Natural killer cell (primary cell): ENCODE measurements at regions not wholly inside any gene's neighbourhood (a gene's known extent, or its start where the extent isn't known, plus 50 kb on each side); places are given as distances from the start of the nearest gene placed in this dataset.

Experiments used
- ATAC-seq, 3 donors: fragments of 150-1000 bp in 2 of 3; fragments of 200-7000 bp in 1 of 3; cut with Tn5 transposase; 1 replicate in 1 of 3; 2 replicates in 2 of 3; pipeline ENCODE4 v1.10.0; 2021; ENCODE audit warnings: mild to moderate bottlenecking in 2 of 3, moderate library complexity in 2 of 3
- DNase-seq, 2 donors: peaks; one replicate each; pipeline versions ENCODE4 v3.0.0 to v3.0.0-alpha.2; 2013 to 2021; ENCODE audit warnings: mixed read lengths in 1 of 2
- H3K27ac ChIP-seq: one replicate; pipeline ENCODE4 v1.5.1; 2013; ENCODE audit warnings: mild to moderate bottlenecking, low read length
- H3K27me3 ChIP-seq: one replicate; pipeline ENCODE4 v1.6.1; 2013; ENCODE audit warnings: low read length; ENCODE audit not compliant: control insufficient read depth, insufficient read depth
- H3K36me3 ChIP-seq: one replicate; pipeline ENCODE4 v1.6.1; 2013; ENCODE audit warnings: low read length; ENCODE audit not compliant: control insufficient read depth, insufficient read depth
- H3K4me1 ChIP-seq: one replicate; pipeline ENCODE4 v1.6.1; 2013; ENCODE audit warnings: low read length; ENCODE audit not compliant: control insufficient read depth, insufficient read depth
- H3K4me3 ChIP-seq: one replicate; pipeline ENCODE4 v1.5.1; 2013; ENCODE audit warnings: low read length
- H3K9me3 ChIP-seq: one replicate; pipeline ENCODE4 v1.6.1; 2013; ENCODE audit warnings: low read length; ENCODE audit not compliant: control insufficient read depth, insufficient read depth
- H3K27ac Mint-ChIP-seq, 2 donors: one replicate each; pipeline ENCODE4 v1.8.0; 2022; ENCODE audit warnings: mild to moderate bottlenecking in 2 of 2, mixed read lengths in 2 of 2, moderate library complexity in 1 of 2
- H3K27me3 Mint-ChIP-seq, 2 donors: one replicate each; pipeline ENCODE4 v1.8.0; 2022; ENCODE audit warnings: low read depth in 2 of 2, mixed read lengths in 2 of 2
- H3K36me3 Mint-ChIP-seq: one replicate; pipeline ENCODE4 v1.8.0; 2022; ENCODE audit warnings: mixed read lengths
- H3K4me1 Mint-ChIP-seq, 2 donors: one replicate each; pipeline ENCODE4 v1.8.0; 2022; ENCODE audit warnings: mixed read lengths in 2 of 2
- H3K4me3 Mint-ChIP-seq: one replicate; pipeline ENCODE4 v1.8.0; 2022; ENCODE audit warnings: mild to moderate bottlenecking, moderate library complexity, mixed read lengths
- H3K9me3 Mint-ChIP-seq, 2 donors: one replicate each; pipeline ENCODE4 v1.8.0; 2022; ENCODE audit warnings: mixed read lengths in 2 of 2
- WGBS: methylation state at CpG from one replicate; pipeline ENCODE4 v1.1.7; 2013; ENCODE audit warnings: missing lambda C conversion rate; ENCODE audit not compliant: insufficient coverage; 5-methylcytosine and 5-hydroxymethylcytosine counted together
- intact Hi-C: fragments of 100-400 bp; cut with micrococcal nuclease; formaldehyde crosslinking; loops from one replicate; pipeline ENCODE4 v1.14.2; 2022
- TF ChIP-seq, protein P1 (sequence below): fragments of 200-600 bp; IDR thresholded peaks from one replicate; pipeline ENCODE4 v1.8.0; 2022; ENCODE audit warnings: antibody characterized with exemption

DNA sequence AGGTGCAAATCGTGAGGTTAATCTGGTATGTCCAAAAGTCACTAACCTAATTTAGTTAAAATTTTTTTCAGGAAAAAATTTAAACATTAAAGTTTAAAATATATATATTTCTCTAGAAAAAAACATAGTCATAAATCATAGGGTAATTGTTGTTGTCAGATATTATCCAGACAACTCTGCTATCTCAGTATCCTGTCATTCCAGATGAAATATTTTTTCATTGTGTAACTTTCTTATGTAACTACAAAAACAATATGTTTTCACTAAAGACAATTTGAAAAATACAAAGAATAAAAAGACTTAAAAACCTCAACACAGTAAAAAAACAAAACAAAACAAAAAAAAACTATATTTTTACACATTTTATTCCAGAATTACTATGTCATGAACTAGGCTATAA, 57.6 kb downstream of the TENT5A start:
- intact Hi-C loops: no loop called here
- H3K36me3 Mint-ChIP-seq: no peaks in the 10 kb centered on the region
- ATAC-seq (no peak), DNase-seq (no peak)
- H3K9me3 Mint-ChIP-seq: no peaks in the 10 kb centered on the region
- H3K4me3 ChIP-seq: no peak overlapping the region
- H3K9me3 ChIP-seq: no peaks in the 10 kb centered on the region
- WGBS: no CpG with 5 or more reads among the region's 1 CpG
- H3K27me3 ChIP-seq: no peaks in the 10 kb centered on the region
- H3K4me1 Mint-ChIP-seq: peaks cover 0 to 6% of the 10 kb centered on the region in 2 donors
- no peaks in the 10 kb centered on the region for H3K4me1 ChIP-seq
- no peaks in the 10 kb centered on the region for H3K36me3 ChIP-seq
- no peaks in the 10 kb centered on the region for H3K27me3 Mint-ChIP-seq
- no peak overlapping the region for H3K4me3 Mint-ChIP-seq
- H3K27ac ChIP-seq: no peak overlapping the region
- no peak overlapping the region for H3K27ac Mint-ChIP-seq
- TF ChIP-seq, protein P1, sequence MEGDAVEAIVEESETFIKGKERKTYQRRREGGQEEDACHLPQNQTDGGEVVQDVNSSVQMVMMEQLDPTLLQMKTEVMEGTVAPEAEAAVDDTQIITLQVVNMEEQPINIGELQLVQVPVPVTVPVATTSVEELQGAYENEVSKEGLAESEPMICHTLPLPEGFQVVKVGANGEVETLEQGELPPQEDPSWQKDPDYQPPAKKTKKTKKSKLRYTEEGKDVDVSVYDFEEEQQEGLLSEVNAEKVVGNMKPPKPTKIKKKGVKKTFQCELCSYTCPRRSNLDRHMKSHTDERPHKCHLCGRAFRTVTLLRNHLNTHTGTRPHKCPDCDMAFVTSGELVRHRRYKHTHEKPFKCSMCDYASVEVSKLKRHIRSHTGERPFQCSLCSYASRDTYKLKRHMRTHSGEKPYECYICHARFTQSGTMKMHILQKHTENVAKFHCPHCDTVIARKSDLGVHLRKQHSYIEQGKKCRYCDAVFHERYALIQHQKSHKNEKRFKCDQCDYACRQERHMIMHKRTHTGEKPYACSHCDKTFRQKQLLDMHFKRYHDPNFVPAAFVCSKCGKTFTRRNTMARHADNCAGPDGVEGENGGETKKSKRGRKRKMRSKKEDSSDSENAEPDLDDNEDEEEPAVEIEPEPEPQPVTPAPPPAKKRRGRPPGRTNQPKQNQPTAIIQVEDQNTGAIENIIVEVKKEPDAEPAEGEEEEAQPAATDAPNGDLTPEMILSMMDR: no peak

DNA sequence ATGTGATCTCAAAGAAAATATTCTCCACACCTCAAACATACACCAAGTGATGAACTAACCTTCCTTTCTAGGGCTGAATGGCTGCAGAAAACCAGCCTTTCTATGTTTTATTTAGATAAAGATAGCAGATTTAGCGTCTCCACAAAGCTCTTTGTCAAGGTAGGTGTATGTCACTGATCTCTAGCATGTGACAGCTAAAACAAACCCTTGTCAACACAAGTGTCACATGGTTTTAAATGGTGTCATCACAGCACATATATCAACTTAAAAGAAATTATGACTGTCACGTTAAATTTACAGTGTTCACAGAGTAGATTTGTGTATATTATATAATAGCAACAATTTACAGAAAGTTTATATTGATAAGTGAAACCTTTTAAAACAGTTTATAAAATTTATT, 58.3 kb downstream of the TENT5A start:
- Histone ChIP-seq H3K36me3 (no peaks in the 10 kb centered on the region), H3K4me1 (no peaks in the 10 kb centered on the region), H3K27ac (no peak overlapping the region), H3K27me3 (no peaks in the 10 kb centered on the region), H3K4me3 (no peak overlapping the region), H3K9me3 (no peaks in the 10 kb centered on the region)
- Mint-ChIP-seq H3K9me3 (no peaks in the 10 kb centered on the region), H3K27me3 (no peaks in the 10 kb centered on the region), H3K27ac (no peak overlapping the region), H3K4me3 (no peak overlapping the region), H3K4me1 (peaks cover 0 to 6% of the 10 kb centered on the region in 2 donors), H3K36me3 (no peaks in the 10 kb centered on the region)
- TF ChIP-seq, protein P1: no peak
- 83% methylated on average over 1 of the region's 2 CpGs for WGBS
- no peak for ATAC-seq
- DNase-seq: no peak
- intact Hi-C loops: no loop called here

DNA sequence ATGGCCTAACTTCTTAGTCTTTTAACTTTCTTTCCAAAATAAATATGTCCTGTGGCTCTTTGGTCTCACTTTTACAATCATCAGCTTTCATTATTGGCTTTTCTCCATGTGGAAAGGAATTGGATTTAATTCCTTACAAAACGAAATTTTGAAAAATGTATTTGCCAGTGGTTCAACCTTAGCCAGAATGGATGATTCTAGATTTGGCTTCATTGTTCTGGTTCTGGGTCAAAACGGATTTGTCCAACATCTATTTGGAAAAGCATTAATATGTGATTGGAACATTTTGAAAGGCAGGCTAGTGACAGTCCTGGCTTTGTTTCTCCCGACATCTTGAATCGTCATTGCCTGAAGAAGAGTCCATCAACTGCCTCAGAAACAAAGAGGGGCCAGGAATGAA, 59.2 kb downstream of the TENT5A start:
- Histone ChIP-seq H3K4me3 (no peak overlapping the region), H3K36me3 (no peaks in the 10 kb centered on the region), H3K27me3 (no peaks in the 10 kb centered on the region), H3K27ac (no peak overlapping the region), H3K4me1 (no peaks in the 10 kb centered on the region), H3K9me3 (no peaks in the 10 kb centered on the region)
- Mint-ChIP-seq H3K4me1 (peaks cover 0 to 6% of the 10 kb centered on the region in 2 donors), H3K27me3 (no peaks in the 10 kb centered on the region), H3K9me3 (no peaks in the 10 kb centered on the region), H3K36me3 (no peaks in the 10 kb centered on the region), H3K27ac (no peak overlapping the region), H3K4me3 (no peak overlapping the region)
- intact Hi-C loops: no loop called here
- TF ChIP-seq, protein P1: no peak
- no peak for DNase-seq
- no peak for ATAC-seq
- WGBS: 83% methylated on average over 4 of the region's 4 CpGs

DNA sequence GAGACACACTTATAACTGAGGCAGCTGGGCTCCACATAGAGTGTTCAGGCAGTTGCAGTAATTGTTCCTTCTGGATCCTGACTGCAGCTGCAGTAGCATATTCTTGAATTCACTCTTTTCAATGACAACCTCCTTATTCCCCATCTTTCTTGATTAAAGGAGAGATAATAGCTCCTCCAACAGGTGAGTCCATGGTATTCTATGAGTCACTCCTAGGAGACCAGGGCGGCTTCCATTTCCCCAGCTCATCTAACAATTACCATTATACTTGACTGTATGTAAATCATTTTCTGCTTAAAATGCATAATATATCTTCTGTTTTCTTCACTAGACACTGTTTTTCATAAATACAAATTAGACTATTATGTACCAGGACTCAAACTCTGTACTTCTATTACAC, 62.4 kb downstream of the TENT5A start:
- WGBS: no CpG with 5 or more reads among the region's 1 CpG
- TF ChIP-seq, protein P1: no peak
- DNase-seq (no peak), ATAC-seq (no peak)
- no peak overlapping the region for H3K27ac ChIP-seq
- H3K27me3 Mint-ChIP-seq: no peaks in the 10 kb centered on the region
- H3K4me3 Mint-ChIP-seq: no peak overlapping the region
- no peaks in the 10 kb centered on the region for H3K36me3 Mint-ChIP-seq
- intact Hi-C loops: no loop called here
- H3K36me3 ChIP-seq: no peaks in the 10 kb centered on the region
- no peaks in the 10 kb centered on the region for H3K4me1 Mint-ChIP-seq
- no peaks in the 10 kb centered on the region for H3K9me3 Mint-ChIP-seq
- no peaks in the 10 kb centered on the region for H3K9me3 ChIP-seq
- H3K27ac Mint-ChIP-seq: no peak overlapping the region
- H3K4me3 ChIP-seq: no peak overlapping the region
- H3K27me3 ChIP-seq: no peaks in the 10 kb centered on the region
- no peaks in the 10 kb centered on the region for H3K4me1 ChIP-seq
